Vagina (tissue), 2 donors: ENCODE measurements at regions not wholly inside any gene's neighbourhood (a gene's known extent, or its start where the extent isn't known, plus 50 kb on each side); places are given as distances from the start of the nearest gene placed in this dataset.

Experiments
- DNase-seq, 2 donors: peaks; one replicate each; pipeline ENCODE4 v3.0.0-alpha.2; 2017; ENCODE audit errors: extremely low spot score in 2 of 2
- H3K27ac ChIP-seq: fragments of 200-600 bp; sonication (generic); one replicate; pipeline ENCODE4 v1.5.1; 2019
- H3K27me3 ChIP-seq: fragments of 200-600 bp; sonication (generic); one replicate; pipeline ENCODE4 v1.5.1; 2019
- H3K36me3 ChIP-seq, 2 donors: fragments of 200-600 bp; sonication (generic); one replicate each; pipeline ENCODE4 v1.5.1; 2017 to 2019
- H3K4me1 ChIP-seq: fragments of 200-600 bp; sonication (generic); one replicate; pipeline ENCODE4 v1.5.1; 2019
- H3K4me3 ChIP-seq, 2 donors: fragments of 200-600 bp; sonication (generic); 1 replicate in 1 of 2; 2 replicates in 1 of 2; pipeline ENCODE4 v1.5.1; 2016 to 2019
- H3K9me3 ChIP-seq: fragments of 200-600 bp; sonication (generic); one replicate; pipeline ENCODE4 v1.5.1; 2019
- POLR2A ChIP-seq, 2 donors: fragments of 450-650 bp; IDR thresholded peaks; one replicate each; pipeline ENCODE4 v1.6.1; 2017; ENCODE audit warnings: antibody characterized with exemption in 2 of 2, mild to moderate bottlenecking in 2 of 2, moderate library complexity in 2 of 2
- POLR2AphosphoS5 ChIP-seq, 2 donors: sonication (generic); formaldehyde crosslinking; IDR thresholded peaks; one replicate each; pipeline ENCODE4 v1.9.0; 2017; ENCODE audit warnings: antibody characterized with exemption in 2 of 2, mild to moderate bottlenecking in 2 of 2, low read depth in 1 of 2; ENCODE audit not compliant: insufficient read depth in 1 of 2
- intact Hi-C: fragments of 100-400 bp; cut with DNase I; formaldehyde crosslinking; loops from one replicate; pipeline ENCODE4 v1.15.1; 2023
- TF ChIP-seq, protein P1 (sequence below), 3 experiments: fragments of 450-650 bp in 2 of 3; fragments of 200-600 bp in 1 of 3; sonication (generic) in 1 of 3; IDR thresholded peaks; one replicate each; pipeline ENCODE4 v1.5.1; 2017 to 2019; ENCODE audit warnings: antibody characterized with exemption in 3 of 3, mild to moderate bottlenecking in 2 of 3, moderate library complexity in 2 of 3

DNA sequence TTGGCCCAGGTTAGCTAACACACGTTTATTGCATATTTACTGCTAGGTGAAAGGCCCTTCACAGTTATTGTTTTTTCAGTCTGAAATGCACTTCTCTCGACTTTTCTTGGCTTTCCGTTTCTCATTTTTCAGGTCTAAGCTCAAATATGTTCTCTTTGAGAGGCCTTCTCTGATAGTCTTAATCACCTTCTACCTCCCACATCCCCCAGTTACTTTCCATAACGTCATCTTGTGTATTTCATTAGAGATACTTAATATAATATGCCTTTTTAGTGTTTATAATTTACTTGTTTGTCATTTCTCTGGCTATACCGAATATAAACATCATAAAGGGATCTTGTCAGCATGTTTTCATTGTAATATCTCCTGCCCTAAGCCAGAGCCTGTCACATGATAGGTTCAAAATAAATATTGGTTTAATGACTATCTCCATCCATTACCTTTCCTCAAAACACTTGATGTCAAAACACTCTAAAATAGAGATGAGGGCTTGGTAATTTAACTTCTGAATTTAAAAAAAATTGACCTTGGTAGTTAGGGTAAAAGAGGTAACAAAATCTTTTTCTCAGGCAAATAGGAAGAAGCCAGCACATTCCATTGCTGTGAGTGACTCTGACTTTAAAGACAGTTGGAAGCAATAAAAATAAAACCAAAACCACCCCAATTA is 168.6 kb upstream of the RFC3 start:
- Histone ChIP-seq H3K9me3 (no peaks in the 10 kb centered on the region), H3K27me3 (no peaks in the 10 kb centered on the region), H3K4me3 (no peak overlapping the region), H3K27ac (peak overlapping the region; percentile 27), H3K36me3 (no peaks in the 10 kb centered on the region), H3K4me1 (peaks cover 11% of the 10 kb centered on the region)
- intact Hi-C loops: loop anchor here (10.0 kb wide), 1 partner anchor 75 kb away; no protein-coding TSS in a partner anchor
- TF ChIP-seq POLR2AphosphoS5 (IDR thresholded peaks at IDR 0.05; ENCODE audit: insufficient read depth in 1 of 2, low read depth in 1 of 2) (no peak), POLR2A (IDR thresholded peaks at IDR 0.05) (no peak)
- TF ChIP-seq, protein P1, sequence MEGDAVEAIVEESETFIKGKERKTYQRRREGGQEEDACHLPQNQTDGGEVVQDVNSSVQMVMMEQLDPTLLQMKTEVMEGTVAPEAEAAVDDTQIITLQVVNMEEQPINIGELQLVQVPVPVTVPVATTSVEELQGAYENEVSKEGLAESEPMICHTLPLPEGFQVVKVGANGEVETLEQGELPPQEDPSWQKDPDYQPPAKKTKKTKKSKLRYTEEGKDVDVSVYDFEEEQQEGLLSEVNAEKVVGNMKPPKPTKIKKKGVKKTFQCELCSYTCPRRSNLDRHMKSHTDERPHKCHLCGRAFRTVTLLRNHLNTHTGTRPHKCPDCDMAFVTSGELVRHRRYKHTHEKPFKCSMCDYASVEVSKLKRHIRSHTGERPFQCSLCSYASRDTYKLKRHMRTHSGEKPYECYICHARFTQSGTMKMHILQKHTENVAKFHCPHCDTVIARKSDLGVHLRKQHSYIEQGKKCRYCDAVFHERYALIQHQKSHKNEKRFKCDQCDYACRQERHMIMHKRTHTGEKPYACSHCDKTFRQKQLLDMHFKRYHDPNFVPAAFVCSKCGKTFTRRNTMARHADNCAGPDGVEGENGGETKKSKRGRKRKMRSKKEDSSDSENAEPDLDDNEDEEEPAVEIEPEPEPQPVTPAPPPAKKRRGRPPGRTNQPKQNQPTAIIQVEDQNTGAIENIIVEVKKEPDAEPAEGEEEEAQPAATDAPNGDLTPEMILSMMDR (IDR thresholded peaks at IDR 0.05): no peak
- no peak for DNase-seq

DNA sequence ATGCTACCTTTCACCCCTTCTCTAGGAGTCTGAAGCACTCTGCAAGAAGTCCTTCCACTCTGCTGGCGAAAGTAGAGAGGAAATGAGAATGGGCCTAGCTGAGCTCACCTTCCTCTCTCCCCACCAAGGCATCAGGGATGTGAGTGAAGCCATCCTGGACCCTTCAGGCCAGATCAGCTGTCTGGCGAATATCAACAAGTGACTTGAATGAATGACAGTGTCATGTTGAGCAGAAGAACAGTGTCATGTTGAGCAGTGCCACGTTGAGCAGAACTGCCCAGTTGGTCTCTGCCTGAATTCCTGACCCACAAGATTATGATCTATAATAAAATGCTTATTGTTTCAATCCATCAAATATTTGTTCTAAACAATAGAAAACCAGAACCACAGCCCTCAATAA is 166.2 kb upstream of the RFC3 start:
- Histone ChIP-seq H3K4me3 (no peak overlapping the region), H3K27me3 (no peaks in the 10 kb centered on the region), H3K4me1 (no peaks in the 10 kb centered on the region), H3K9me3 (no peaks in the 10 kb centered on the region), H3K36me3 (no peaks in the 10 kb centered on the region), H3K27ac (no peak overlapping the region)
- no peak for TF ChIP-seq POLR2A (IDR thresholded peaks at IDR 0.05)
- TF ChIP-seq, protein P1 (IDR thresholded peaks at IDR 0.05): no peak
- TF ChIP-seq POLR2AphosphoS5 (IDR thresholded peaks at IDR 0.05; ENCODE audit: insufficient read depth in 1 of 2, low read depth in 1 of 2): no peak
- no peak for DNase-seq
- intact Hi-C loops: no loop called here

DNA sequence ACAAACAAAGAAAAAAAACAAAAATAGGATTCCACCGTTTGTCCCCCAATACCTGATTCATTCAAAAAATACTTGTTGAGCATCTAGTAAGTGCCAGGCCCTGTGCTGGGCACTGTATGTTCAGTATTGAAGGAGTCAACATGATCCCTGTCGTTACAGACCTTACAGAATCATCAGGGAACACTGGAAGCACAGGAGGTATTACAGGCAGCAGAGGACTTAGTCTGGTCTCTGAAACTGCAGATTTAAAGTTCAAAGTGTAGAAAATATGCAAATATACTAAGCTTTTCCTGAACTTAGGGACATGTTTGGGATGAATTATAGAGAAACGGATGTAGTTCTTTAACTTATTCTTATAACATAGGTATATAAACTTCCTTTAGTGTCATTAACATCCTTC is 160.7 kb upstream of the RFC3 start:
- no peak for TF ChIP-seq POLR2A (IDR thresholded peaks at IDR 0.05)
- TF ChIP-seq, protein P1 (IDR thresholded peaks at IDR 0.05): no peak
- TF ChIP-seq POLR2AphosphoS5 (IDR thresholded peaks at IDR 0.05; ENCODE audit: insufficient read depth in 1 of 2, low read depth in 1 of 2): no peak
- H3K4me1 ChIP-seq: no peaks in the 10 kb centered on the region
- no peaks in the 10 kb centered on the region for H3K36me3 ChIP-seq
- H3K27me3 ChIP-seq: no peaks in the 10 kb centered on the region
- no peaks in the 10 kb centered on the region for H3K9me3 ChIP-seq
- intact Hi-C loops: no loop called here
- no peak for DNase-seq
- H3K4me3 ChIP-seq: no peak overlapping the region
- H3K27ac ChIP-seq: no peak overlapping the region

DNA sequence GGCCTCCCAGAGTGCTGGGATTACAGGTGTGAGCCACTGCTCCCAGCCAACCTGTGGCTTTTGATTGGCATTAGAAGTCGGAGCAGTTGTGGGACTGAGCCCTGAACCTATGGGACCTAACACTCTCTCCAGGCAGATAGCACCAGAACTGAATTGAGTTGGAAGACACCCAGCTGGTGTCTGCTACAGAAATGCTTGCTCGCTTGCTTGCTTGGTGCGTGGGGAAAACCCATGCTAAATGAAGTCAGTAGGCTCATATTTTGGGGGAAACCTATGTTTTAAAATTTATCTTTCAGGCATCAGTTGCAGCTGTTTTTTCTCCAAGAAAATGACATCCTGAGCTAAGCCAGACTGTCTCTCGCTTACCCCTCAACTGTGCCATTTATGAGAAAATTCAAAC is 158.5 kb upstream of the RFC3 start:
- H3K36me3 ChIP-seq: no peaks in the 10 kb centered on the region
- intact Hi-C loops: no loop called here

DNA sequence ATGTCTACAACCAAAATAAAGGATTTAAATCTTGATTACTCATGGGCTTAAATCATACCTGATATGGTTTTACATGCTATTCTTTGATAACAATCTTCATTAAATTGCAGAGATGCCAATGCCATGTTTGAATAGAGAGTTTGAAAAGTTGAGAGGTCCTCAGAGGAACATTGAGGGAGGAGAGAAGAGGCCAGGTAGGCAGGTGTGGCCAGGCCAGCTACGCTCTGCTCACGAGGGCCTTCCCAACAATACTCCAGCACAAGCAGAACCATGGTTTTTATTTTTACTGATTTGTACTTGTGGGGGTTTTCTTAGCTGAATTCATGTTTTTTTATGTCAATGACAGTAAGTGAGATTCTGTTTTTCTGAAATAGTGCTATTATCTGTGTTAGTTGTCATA is 158.1 kb upstream of the RFC3 start:
- no peaks in the 10 kb centered on the region for H3K27me3 ChIP-seq
- H3K9me3 ChIP-seq: no peaks in the 10 kb centered on the region
- intact Hi-C loops: no loop called here
- TF ChIP-seq POLR2AphosphoS5 (IDR thresholded peaks at IDR 0.05; ENCODE audit: insufficient read depth in 1 of 2, low read depth in 1 of 2) (no peak), POLR2A (IDR thresholded peaks at IDR 0.05) (no peak)
- TF ChIP-seq, protein P1 (IDR thresholded peaks at IDR 0.05): no peak
- no peak for DNase-seq
- no peaks in the 10 kb centered on the region for H3K36me3 ChIP-seq
- no peak overlapping the region for H3K4me3 ChIP-seq
- no peak overlapping the region for H3K27ac ChIP-seq
- H3K4me1 ChIP-seq: no peaks in the 10 kb centered on the region

More for the DNA sequence above, 158.5 kb upstream of the RFC3 start:
- H3K9me3 ChIP-seq: no peaks in the 10 kb centered on the region
- TF ChIP-seq POLR2AphosphoS5 (IDR thresholded peaks at IDR 0.05; ENCODE audit: insufficient read depth in 1 of 2, low read depth in 1 of 2) (no peak), POLR2A (IDR thresholded peaks at IDR 0.05) (no peak)
- TF ChIP-seq, protein P1 (IDR thresholded peaks at IDR 0.05): no peak
- H3K27ac ChIP-seq: no peak overlapping the region
- H3K27me3 ChIP-seq: no peaks in the 10 kb centered on the region
- H3K4me1 ChIP-seq: no peaks in the 10 kb centered on the region
- DNase-seq: no peak
- no peak overlapping the region for H3K4me3 ChIP-seq
